GM23338 (cell line): ENCODE measurements at regions not wholly inside any gene's neighbourhood (a gene's known extent, or its start where the extent isn't known, plus 50 kb on each side); places are given as distances from the start of the nearest gene placed in this dataset.
A peak's percentile ranks its signal among the peaks of the same experiment; 100 is the strongest.

Source experiments
- ATAC-seq: fragments of 200-7000 bp; cut with Tn5 transposase; 3 replicates; pipeline ENCODE4 v1.9.1; 2020
- DNase-seq: peaks from one replicate; pipeline ENCODE4 v3.0.0-alpha.2; 2015; ENCODE audit warnings: low spot score
- H2AFZ ChIP-seq: fragments of 200-600 bp; sonication (generic); 2 replicates; pipeline ENCODE4 v1.8.0; 2016; ENCODE audit warnings: antibody characterized with exemption, mild to moderate bottlenecking, moderate library complexity
- H3F3A ChIP-seq: fragments of 200-600 bp; sonication (generic); replicated peaks from 2 replicates; pipeline ENCODE4 v1.8.0; 2017; ENCODE audit warnings: antibody characterized with exemption, mixed run types, low read depth
- H3K27ac ChIP-seq: fragments of 200-600 bp; sonication (generic); 2 replicates; pipeline ENCODE4 v1.6.1; 2016; ENCODE audit warnings: low read depth
- H3K27me3 ChIP-seq: fragments of 200-600 bp; sonication (generic); 2 replicates; pipeline ENCODE4 v1.8.0; 2016; ENCODE audit warnings: mild to moderate bottlenecking, mixed run types, moderate library complexity; ENCODE audit not compliant: insufficient read depth
- H3K36me3 ChIP-seq: fragments of 200-600 bp; sonication (generic); 2 replicates; pipeline ENCODE4 v1.8.0; 2016; ENCODE audit warnings: mild to moderate bottlenecking; ENCODE audit not compliant: insufficient read depth
- H3K4me1 ChIP-seq: fragments of 200-600 bp; sonication (generic); 2 replicates; pipeline ENCODE4 v1.8.0; 2016; ENCODE audit warnings: mild to moderate bottlenecking, moderate library complexity; ENCODE audit not compliant: insufficient read depth
- H3K4me2 ChIP-seq: fragments of 200-600 bp; sonication (generic); 2 replicates; pipeline ENCODE4 v1.7.1; 2017; ENCODE audit warnings: mixed run types
- H3K4me3 ChIP-seq: fragments of 200-600 bp; sonication (generic); 2 replicates; pipeline ENCODE4 v1.6.1; 2016; ENCODE audit warnings: mixed run types
- H3K79me2 ChIP-seq: fragments of 200-600 bp; sonication (generic); replicated peaks from 2 replicates; pipeline ENCODE4 v1.8.0; 2017; ENCODE audit warnings: mild to moderate bottlenecking; ENCODE audit not compliant: insufficient read depth
- H3K9me2 ChIP-seq: fragments of 200-600 bp; sonication (generic); 2 replicates; pipeline ENCODE4 v1.8.0; 2017; ENCODE audit not compliant: insufficient read depth
- H4K20me1 ChIP-seq: fragments of 200-600 bp; sonication (generic); replicated peaks from 2 replicates; pipeline ENCODE4 v1.8.0; 2017; ENCODE audit warnings: mild to moderate bottlenecking; ENCODE audit not compliant: insufficient read depth
- H3K27ac Mint-ChIP-seq: 2 replicates; pipeline ENCODE4 v1.8.0; 2020; ENCODE audit warnings: inconsistent platforms, mild to moderate bottlenecking, moderate library complexity, mixed read lengths
- H3K27me3 Mint-ChIP-seq: 3 replicates; pipeline ENCODE4 v1.8.0; 2022; ENCODE audit warnings: low read depth, mild to moderate bottlenecking, moderate library complexity, mixed read lengths, inconsistent platforms; ENCODE audit not compliant: insufficient read depth, poor library complexity
- H3K36me3 Mint-ChIP-seq: 3 replicates; pipeline ENCODE4 v1.8.0; 2021; ENCODE audit warnings: low read depth, mild to moderate bottlenecking, inconsistent platforms, moderate library complexity, mixed read lengths
- H3K4me1 Mint-ChIP-seq: 3 replicates; pipeline ENCODE4 v1.8.0; 2020; ENCODE audit warnings: mild to moderate bottlenecking, inconsistent platforms, mixed read lengths
- H3K4me3 Mint-ChIP-seq: 3 replicates; pipeline ENCODE4 v1.8.0; 2021; ENCODE audit warnings: moderate library complexity, mild to moderate bottlenecking, inconsistent platforms, mixed read lengths
- H3K9me3 Mint-ChIP-seq: 3 replicates; pipeline ENCODE4 v1.8.0; 2020; ENCODE audit warnings: moderate library complexity, mild to moderate bottlenecking, inconsistent platforms, mixed read lengths
- CREB1 ChIP-seq: fragments of 250-450 bp; sonication (Bioruptor Pico); IDR thresholded peaks from 2 replicates; pipeline ENCODE4 v1.5.0; 2020; ENCODE audit warnings: low read depth, mild to moderate bottlenecking, moderate library complexity
- EZH2phosphoT487 ChIP-seq: fragments of 200-600 bp; sonication (generic); IDR thresholded peaks from one replicate; pipeline ENCODE4 v1.8.1; 2018; ENCODE audit warnings: antibody characterized with exemption; ENCODE audit not compliant: unreplicated experiment
- JUNB ChIP-seq: IDR thresholded peaks from one replicate; pipeline ENCODE4 v1.6.1; 2016; ENCODE audit warnings: antibody characterized with exemption; ENCODE audit not compliant: unreplicated experiment
- NANOG ChIP-seq: IDR thresholded peaks from 2 replicates; pipeline ENCODE4 v1.6.1; 2016; ENCODE audit warnings: antibody characterized with exemption, borderline replicate concordance
- ZNF114 ChIP-seq: fragments of 250-450 bp; sonication (Bioruptor Pico); IDR thresholded peaks from 2 replicates; pipeline ENCODE4 v1.5.0; 2020; ENCODE audit warnings: mild to moderate bottlenecking, moderate library complexity
- TF ChIP-seq, protein P1 (sequence below): fragments of 250-450 bp; sonication (Bioruptor Pico); IDR thresholded peaks from 2 replicates; pipeline ENCODE4 v1.5.0; 2020; ENCODE audit warnings: mild to moderate bottlenecking, moderate library complexity
- TF ChIP-seq, protein P2 (sequence below): IDR thresholded peaks from 2 replicates; pipeline ENCODE4 v1.6.1; 2016; ENCODE audit warnings: antibody characterized with exemption
- TF ChIP-seq, protein P3 (sequence below): IDR thresholded peaks from one replicate; pipeline ENCODE4 v1.6.1; 2018; ENCODE audit warnings: antibody characterized with exemption; ENCODE audit not compliant: unreplicated experiment

DNA sequence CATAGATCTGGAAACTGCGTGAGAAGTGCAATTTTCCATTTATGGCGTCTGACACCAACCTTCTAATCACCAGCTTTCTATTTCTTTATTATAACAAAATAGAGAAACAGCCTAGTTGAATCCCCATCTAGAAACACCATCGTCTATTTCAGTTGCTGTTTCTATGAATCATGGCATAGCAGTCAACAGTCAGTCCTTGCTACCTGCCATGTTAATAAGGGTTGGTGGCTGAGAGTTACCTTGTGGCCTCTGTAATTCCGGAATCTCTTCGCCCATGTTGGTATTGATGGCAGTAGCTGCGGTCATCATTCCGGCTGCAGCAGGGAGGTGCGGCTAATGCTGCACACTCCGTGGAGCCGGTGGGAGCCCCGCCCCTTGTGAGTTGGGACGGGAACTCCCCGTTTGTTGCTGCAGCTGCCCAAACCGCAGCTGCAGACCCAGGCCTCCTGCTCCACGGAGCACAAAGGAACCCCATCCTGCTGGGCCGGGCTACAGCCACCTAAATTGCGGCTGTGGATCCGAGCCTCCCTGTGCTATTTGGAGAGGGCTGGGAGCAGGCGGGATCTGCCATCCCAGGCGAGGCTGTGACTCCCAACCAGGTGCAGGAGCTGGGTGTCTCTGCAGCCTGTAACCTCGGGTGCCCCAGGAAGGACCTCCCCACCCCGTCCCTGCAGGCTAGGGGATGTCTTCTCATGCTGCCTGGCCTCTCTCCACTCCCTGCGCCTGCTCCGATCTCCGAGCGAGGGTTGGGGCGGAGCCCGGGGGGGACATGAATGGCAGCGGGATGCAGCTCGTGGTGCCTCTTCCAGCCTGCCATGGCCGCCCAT lies 115.4 kb upstream of the STK26 start:
- TF ChIP-seq EZH2phosphoT487 (no peak), JUNB (no peak), CREB1 (CRISPR knock-in tag) (no peak), NANOG (no peak), ZNF114 (CRISPR knock-in tag) (no peak)
- TF ChIP-seq, protein P1, sequence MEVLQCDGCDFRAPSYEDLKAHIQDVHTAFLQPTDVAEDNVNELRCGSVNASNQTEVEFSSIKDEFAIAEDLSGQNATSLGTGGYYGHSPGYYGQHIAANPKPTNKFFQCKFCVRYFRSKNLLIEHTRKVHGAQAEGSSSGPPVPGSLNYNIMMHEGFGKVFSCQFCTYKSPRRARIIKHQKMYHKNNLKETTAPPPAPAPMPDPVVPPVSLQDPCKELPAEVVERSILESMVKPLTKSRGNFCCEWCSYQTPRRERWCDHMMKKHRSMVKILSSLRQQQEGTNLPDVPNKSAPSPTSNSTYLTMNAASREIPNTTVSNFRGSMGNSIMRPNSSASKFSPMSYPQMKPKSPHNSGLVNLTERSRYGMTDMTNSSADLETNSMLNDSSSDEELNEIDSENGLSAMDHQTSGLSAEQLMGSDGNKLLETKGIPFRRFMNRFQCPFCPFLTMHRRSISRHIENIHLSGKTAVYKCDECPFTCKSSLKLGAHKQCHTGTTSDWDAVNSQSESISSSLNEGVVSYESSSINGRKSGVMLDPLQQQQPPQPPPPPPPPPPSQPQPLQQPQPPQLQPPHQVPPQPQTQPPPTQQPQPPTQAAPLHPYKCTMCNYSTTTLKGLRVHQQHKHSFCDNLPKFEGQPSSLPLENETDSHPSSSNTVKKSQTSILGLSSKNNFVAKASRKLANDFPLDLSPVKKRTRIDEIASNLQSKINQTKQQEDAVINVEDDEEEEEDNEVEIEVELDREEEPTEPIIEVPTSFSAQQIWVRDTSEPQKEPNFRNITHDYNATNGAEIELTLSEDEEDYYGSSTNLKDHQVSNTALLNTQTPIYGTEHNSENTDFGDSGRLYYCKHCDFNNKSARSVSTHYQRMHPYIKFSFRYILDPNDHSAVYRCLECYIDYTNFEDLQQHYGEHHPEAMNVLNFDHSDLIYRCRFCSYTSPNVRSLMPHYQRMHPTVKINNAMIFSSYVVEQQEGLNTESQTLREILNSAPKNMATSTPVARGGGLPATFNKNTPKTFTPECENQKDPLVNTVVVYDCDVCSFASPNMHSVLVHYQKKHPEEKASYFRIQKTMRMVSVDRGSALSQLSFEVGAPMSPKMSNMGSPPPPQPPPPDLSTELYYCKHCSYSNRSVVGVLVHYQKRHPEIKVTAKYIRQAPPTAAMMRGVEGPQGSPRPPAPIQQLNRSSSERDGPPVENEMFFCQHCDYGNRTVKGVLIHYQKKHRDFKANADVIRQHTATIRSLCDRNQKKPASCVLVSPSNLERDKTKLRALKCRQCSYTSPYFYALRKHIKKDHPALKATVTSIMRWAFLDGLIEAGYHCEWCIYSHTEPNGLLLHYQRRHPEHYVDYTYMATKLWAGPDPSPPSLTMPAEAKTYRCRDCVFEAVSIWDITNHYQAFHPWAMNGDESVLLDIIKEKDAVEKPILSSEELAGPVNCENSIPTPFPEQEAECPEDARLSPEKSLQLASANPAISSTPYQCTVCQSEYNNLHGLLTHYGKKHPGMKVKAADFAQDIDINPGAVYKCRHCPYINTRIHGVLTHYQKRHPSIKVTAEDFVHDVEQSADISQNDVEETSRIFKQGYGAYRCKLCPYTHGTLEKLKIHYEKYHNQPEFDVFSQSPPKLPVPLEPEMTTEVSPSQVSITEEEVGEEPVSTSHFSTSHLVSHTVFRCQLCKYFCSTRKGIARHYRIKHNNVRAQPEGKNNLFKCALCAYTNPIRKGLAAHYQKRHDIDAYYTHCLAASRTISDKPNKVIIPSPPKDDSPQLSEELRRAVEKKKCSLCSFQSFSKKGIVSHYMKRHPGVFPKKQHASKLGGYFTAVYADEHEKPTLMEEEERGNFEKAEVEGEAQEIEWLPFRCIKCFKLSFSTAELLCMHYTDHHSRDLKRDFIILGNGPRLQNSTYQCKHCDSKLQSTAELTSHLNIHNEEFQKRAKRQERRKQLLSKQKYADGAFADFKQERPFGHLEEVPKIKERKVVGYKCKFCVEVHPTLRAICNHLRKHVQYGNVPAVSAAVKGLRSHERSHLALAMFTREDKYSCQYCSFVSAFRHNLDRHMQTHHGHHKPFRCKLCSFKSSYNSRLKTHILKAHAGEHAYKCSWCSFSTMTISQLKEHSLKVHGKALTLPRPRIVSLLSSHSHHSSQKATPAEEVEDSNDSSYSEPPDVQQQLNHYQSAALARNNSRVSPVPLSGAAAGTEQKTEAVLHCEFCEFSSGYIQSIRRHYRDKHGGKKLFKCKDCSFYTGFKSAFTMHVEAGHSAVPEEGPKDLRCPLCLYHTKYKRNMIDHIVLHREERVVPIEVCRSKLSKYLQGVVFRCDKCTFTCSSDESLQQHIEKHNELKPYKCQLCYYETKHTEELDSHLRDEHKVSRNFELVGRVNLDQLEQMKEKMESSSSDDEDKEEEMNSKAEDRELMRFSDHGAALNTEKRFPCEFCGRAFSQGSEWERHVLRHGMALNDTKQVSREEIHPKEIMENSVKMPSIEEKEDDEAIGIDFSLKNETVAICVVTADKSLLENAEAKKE (CRISPR knock-in tag): no peak
- TF ChIP-seq, protein P2, sequence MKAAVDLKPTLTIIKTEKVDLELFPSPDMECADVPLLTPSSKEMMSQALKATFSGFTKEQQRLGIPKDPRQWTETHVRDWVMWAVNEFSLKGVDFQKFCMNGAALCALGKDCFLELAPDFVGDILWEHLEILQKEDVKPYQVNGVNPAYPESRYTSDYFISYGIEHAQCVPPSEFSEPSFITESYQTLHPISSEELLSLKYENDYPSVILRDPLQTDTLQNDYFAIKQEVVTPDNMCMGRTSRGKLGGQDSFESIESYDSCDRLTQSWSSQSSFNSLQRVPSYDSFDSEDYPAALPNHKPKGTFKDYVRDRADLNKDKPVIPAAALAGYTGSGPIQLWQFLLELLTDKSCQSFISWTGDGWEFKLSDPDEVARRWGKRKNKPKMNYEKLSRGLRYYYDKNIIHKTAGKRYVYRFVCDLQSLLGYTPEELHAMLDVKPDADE: no peak
- TF ChIP-seq, protein P3, sequence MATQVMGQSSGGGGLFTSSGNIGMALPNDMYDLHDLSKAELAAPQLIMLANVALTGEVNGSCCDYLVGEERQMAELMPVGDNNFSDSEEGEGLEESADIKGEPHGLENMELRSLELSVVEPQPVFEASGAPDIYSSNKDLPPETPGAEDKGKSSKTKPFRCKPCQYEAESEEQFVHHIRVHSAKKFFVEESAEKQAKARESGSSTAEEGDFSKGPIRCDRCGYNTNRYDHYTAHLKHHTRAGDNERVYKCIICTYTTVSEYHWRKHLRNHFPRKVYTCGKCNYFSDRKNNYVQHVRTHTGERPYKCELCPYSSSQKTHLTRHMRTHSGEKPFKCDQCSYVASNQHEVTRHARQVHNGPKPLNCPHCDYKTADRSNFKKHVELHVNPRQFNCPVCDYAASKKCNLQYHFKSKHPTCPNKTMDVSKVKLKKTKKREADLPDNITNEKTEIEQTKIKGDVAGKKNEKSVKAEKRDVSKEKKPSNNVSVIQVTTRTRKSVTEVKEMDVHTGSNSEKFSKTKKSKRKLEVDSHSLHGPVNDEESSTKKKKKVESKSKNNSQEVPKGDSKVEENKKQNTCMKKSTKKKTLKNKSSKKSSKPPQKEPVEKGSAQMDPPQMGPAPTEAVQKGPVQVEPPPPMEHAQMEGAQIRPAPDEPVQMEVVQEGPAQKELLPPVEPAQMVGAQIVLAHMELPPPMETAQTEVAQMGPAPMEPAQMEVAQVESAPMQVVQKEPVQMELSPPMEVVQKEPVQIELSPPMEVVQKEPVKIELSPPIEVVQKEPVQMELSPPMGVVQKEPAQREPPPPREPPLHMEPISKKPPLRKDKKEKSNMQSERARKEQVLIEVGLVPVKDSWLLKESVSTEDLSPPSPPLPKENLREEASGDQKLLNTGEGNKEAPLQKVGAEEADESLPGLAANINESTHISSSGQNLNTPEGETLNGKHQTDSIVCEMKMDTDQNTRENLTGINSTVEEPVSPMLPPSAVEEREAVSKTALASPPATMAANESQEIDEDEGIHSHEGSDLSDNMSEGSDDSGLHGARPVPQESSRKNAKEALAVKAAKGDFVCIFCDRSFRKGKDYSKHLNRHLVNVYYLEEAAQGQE: no peak
- H3K4me3 Mint-ChIP-seq: no peak overlapping the region
- no peaks in the 10 kb centered on the region for H3K4me1 ChIP-seq
- H3F3A ChIP-seq: no peaks in the 10 kb centered on the region
- H3K4me1 Mint-ChIP-seq: no peaks in the 10 kb centered on the region
- H3K36me3 Mint-ChIP-seq: no peaks in the 10 kb centered on the region
- no peak overlapping the region for H3K27ac ChIP-seq
- H3K9me2 ChIP-seq: no peaks in the 10 kb centered on the region
- no peaks in the 10 kb centered on the region for H4K20me1 ChIP-seq
- H3K36me3 ChIP-seq: no peaks in the 10 kb centered on the region
- no peaks in the 10 kb centered on the region for H3K27me3 Mint-ChIP-seq
- no peak overlapping the region for H3K27ac Mint-ChIP-seq
- H3K4me3 ChIP-seq: no peak overlapping the region
- H3K4me2 ChIP-seq: no peak overlapping the region
- peak; percentile 52 for ATAC-seq
- no peak for DNase-seq
- no peaks in the 10 kb centered on the region for H3K79me2 ChIP-seq
- H3K27me3 ChIP-seq: no peaks in the 10 kb centered on the region
- no peak overlapping the region for H2AFZ ChIP-seq
- H3K9me3 Mint-ChIP-seq: no peaks in the 10 kb centered on the region
